NCI-H345 (cell line): ENCODE measurements at regions not wholly inside any gene's neighbourhood (a gene's known extent, or its start where the extent isn't known, plus 50 kb on each side); places are given as distances from the start of the nearest gene placed in this dataset.
"Not testable (repeated sequence)": the region's sequence is repeated elsewhere in the genome, so short reads cannot be mapped to it uniquely, and the experiment has no call there.

Source experiments
- DNase-seq: peaks from one replicate; lab custom pipeline; 2025; lab: John Stamatoyannopoulos, UW

- DNase-seq, result no peak
These were observed 74.9 kb downstream of the ANKEF1 start for GRCh38 chr20:10109641-10110040.

- no peak for DNase-seq
These were observed 75.4 kb downstream of the ANKEF1 start for GRCh38 chr20:10110151-10110550.

- peak; percentile 72 for DNase-seq
These were observed 76.6 kb downstream of the ANKEF1 start for GRCh38 chr20:10111139-10111958.

- DNase-seq, result no peak
These were observed 77.1 kb downstream of the ANKEF1 start for GRCh38 chr20:10111959-10112250.

GRCh38 chr20:10113746-10114145 is 79.0 kb downstream of the ANKEF1 start:
- DNase-seq, result no peak

- no peak for DNase-seq
These were observed 79.8 kb downstream of the ANKEF1 start for GRCh38 chr20:10114598-10114997.

- no peak for DNase-seq
These were observed 80.2 kb downstream of the ANKEF1 start for GRCh38 chr20:10115021-10115420.

GRCh38 chr20:10119336-10119735 is 84.5 kb downstream of the ANKEF1 start:
- DNase-seq, result no peak

GRCh38 chr20:10124883-10125282 is 90.1 kb downstream of the ANKEF1 start:
- DNase-seq, result not testable (repeated sequence)

GRCh38 chr20:10125757-10126156 is 91.0 kb downstream of the ANKEF1 start:
- no peak for DNase-seq

GRCh38 chr20:10129749-10130148 is 88.9 kb upstream of the SNAP25 start:
- DNase-seq, result no peak

GRCh38 chr20:10131732-10132345 is 86.8 kb upstream of the SNAP25 start:
- peak; percentile 89 for DNase-seq

- no peak for DNase-seq
These were observed 86.2 kb upstream of the SNAP25 start for GRCh38 chr20:10132387-10132786.

GRCh38 chr20:10133532-10133931 is 85.1 kb upstream of the SNAP25 start:
- no peak for DNase-seq

- DNase-seq, result no peak
These were observed 84.5 kb upstream of the SNAP25 start for GRCh38 chr20:10134176-10134575.

- DNase-seq, result no peak
These were observed 83.2 kb upstream of the SNAP25 start for GRCh38 chr20:10135438-10135837.

- no peak for DNase-seq
These were observed 81.6 kb upstream of the SNAP25 start for GRCh38 chr20:10137032-10137431.

- DNase-seq, result no peak
These were observed 81.1 kb upstream of the SNAP25 start for GRCh38 chr20:10137533-10137932.

GRCh38 chr20:10157549-10157948 is 61.1 kb upstream of the SNAP25 start:
- no peak for DNase-seq

- DNase-seq, result no peak
These were observed 51.6 kb upstream of the SNAP25 start for GRCh38 chr20:10167040-10167439.

GRCh38 chr20:10167594-10167993 is 51.0 kb upstream of the SNAP25 start:
- DNase-seq, result no peak
